ENCODE measurements at regions not wholly inside any gene's neighbourhood (a gene's known extent, or its start where the extent isn't known, plus 50 kb on each side); places are given as distances from the start of the nearest gene placed in this dataset.
"Not testable (repeated sequence)": the region's sequence is repeated elsewhere in the genome, so short reads cannot be mapped to it uniquely, and the experiment has no call there.

DNA sequence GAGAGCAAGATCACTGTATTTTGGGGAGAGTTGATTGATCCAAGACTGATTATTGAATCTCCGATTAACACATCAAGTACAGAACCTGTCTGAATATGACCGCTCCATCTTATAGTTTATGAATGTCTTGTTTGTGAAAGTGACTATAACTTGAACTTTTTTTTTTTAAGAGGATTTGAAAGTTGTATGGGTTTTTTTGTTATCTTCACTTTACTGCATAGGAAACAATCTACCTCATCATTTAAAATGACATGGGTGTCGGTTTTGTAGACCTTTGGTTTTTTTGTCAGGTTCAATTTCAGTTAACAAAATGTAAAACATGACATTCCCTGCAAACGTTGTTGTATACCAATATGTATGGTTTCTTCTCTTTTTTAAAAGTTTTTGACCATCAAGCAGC is 103.0 kb upstream of the NUDT6 start:
- intact Hi-C loops (cut with micrococcal nuclease), result no loop called here
- Histone ChIP-seq H3K9me3 (replicated peaks) (no peaks in the 10 kb centered on the region), H3K4me1 (peaks cover 10% of the 10 kb centered on the region), H3K27ac (replicated peaks) (no peak overlapping the region), H3K36me3 (peaks cover 18% of the 10 kb centered on the region), H3K4me3 (no peak overlapping the region), H3K27me3 (ENCODE audit: low read depth) (no peaks in the 10 kb centered on the region)
- DNase-seq, result no peak
- TF ChIP-seq, protein P1, sequence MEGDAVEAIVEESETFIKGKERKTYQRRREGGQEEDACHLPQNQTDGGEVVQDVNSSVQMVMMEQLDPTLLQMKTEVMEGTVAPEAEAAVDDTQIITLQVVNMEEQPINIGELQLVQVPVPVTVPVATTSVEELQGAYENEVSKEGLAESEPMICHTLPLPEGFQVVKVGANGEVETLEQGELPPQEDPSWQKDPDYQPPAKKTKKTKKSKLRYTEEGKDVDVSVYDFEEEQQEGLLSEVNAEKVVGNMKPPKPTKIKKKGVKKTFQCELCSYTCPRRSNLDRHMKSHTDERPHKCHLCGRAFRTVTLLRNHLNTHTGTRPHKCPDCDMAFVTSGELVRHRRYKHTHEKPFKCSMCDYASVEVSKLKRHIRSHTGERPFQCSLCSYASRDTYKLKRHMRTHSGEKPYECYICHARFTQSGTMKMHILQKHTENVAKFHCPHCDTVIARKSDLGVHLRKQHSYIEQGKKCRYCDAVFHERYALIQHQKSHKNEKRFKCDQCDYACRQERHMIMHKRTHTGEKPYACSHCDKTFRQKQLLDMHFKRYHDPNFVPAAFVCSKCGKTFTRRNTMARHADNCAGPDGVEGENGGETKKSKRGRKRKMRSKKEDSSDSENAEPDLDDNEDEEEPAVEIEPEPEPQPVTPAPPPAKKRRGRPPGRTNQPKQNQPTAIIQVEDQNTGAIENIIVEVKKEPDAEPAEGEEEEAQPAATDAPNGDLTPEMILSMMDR (IDR thresholded peaks at IDR 0.05; ENCODE audit: borderline replicate concordance), result no peak

DNA sequence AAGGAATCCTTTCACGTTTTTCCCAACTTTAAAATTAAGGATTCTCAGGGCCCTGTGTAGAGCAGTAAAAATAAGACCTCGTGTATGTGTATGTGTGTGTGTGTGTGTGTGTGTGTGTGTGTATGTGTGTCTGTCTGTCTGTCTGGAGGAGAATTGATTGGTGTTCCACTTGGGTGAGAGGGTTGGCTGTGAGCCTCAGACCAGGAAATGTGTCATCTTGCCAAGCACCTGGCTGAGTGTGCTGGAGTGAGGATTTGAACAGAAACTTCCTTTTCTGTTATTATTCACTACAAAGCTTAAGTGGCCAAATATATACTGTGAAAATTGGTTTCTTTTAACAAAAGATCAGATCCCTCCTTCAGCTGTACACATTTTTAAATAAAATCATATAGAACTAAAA is 103.6 kb upstream of the NUDT6 start:
- intact Hi-C loops (cut with micrococcal nuclease); H3K9me3 ChIP-seq (replicated peaks); H3K27me3 ChIP-seq (ENCODE audit: low read depth); H3K4me3 ChIP-seq; DNase-seq; H3K27ac ChIP-seq (replicated peaks): not testable (repeated sequence)
- Histone ChIP-seq H3K36me3 (peaks cover 18% of the 10 kb centered on the region), H3K4me1 (peaks cover 10% of the 10 kb centered on the region)

DNA sequence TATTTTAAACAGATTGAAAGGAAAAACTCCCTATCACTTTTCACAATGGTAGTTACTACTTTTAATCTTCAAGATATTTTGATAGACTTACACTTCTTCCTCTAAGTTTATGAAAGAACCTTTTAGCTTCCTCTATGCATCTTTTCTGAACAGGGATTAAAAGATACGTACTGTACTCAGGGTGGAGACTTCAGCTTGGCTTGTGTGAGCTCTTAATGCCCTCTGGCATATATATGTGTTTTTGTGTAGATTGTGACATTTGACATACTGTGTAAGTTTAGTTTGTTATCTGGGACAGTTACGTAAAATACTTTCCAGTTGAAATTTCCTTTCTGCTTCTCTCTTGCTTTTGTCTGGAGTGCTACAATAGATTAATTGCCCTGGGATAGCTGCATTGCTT is 109.3 kb upstream of the NUDT6 start:
- Histone ChIP-seq H3K4me1 (no peaks in the 10 kb centered on the region), H3K9me3 (replicated peaks) (no peaks in the 10 kb centered on the region), H3K27ac (replicated peaks) (no peak overlapping the region), H3K4me3 (no peak overlapping the region), H3K27me3 (ENCODE audit: low read depth) (no peaks in the 10 kb centered on the region), H3K36me3 (peaks cover 18% of the 10 kb centered on the region)
- intact Hi-C loops (cut with micrococcal nuclease), result no loop called here
- TF ChIP-seq, protein P1 (IDR thresholded peaks at IDR 0.05; ENCODE audit: borderline replicate concordance), result no peak
- DNase-seq, result no peak

DNA sequence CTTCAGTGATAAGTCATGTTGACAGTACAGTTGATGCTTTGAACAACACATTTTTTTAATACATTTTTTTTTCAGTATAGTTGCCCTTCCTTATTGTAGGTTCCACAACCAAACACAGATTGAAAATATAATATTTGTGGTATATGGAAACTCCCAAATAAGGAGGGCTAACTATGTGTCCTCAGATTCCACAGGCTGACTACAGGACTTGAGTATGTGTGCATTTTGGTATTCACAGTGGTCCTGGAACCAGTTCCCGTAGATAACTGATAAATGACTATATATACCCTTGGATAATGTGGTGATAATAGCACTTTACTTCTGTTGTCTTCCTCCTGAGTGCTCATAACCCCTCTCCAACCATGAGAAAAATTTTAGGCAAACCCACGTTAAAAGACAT is 111.6 kb upstream of the NUDT6 start:
- no peak overlapping the region for H3K4me3 ChIP-seq
- TF ChIP-seq, protein P1 (IDR thresholded peaks at IDR 0.05; ENCODE audit: borderline replicate concordance), result no peak
- H3K4me1 ChIP-seq, result no peaks in the 10 kb centered on the region
- intact Hi-C loops (cut with micrococcal nuclease), result no loop called here
- H3K36me3 ChIP-seq, result peaks cover 7% of the 10 kb centered on the region
- no peaks in the 10 kb centered on the region for H3K9me3 ChIP-seq (replicated peaks)
- no peak overlapping the region for H3K27ac ChIP-seq (replicated peaks)
- H3K27me3 ChIP-seq (ENCODE audit: low read depth), result no peaks in the 10 kb centered on the region
- DNase-seq, result no peak

DNA sequence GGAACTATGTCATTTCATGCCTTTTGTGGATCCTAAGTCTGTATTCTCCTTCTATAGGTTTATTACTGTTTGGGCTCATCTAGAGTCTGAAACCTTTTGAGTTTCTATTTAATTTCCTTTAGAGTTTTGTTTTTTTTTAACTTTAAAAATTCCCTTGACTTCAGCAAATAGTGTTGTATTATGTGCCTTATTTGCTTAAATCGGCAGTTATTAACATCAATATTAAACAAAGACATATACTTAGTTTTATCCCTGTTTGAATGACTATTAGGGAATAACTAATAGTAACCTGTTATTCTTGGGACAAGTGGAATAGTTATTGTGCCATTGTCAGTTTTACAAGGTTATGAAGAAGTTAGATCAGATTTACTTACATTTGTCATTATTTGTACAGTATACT is 112.8 kb upstream of the NUDT6 start:
- H3K4me3 ChIP-seq, result no peak overlapping the region
- intact Hi-C loops (cut with micrococcal nuclease), result no loop called here
- H3K27me3 ChIP-seq (ENCODE audit: low read depth), result no peaks in the 10 kb centered on the region
- no peaks in the 10 kb centered on the region for H3K36me3 ChIP-seq
- TF ChIP-seq, protein P1 (IDR thresholded peaks at IDR 0.05; ENCODE audit: borderline replicate concordance), result no peak
- DNase-seq, result no peak
- H3K9me3 ChIP-seq (replicated peaks), result no peaks in the 10 kb centered on the region
- H3K4me1 ChIP-seq, result no peaks in the 10 kb centered on the region
- H3K27ac ChIP-seq (replicated peaks), result no peak overlapping the region

DNA sequence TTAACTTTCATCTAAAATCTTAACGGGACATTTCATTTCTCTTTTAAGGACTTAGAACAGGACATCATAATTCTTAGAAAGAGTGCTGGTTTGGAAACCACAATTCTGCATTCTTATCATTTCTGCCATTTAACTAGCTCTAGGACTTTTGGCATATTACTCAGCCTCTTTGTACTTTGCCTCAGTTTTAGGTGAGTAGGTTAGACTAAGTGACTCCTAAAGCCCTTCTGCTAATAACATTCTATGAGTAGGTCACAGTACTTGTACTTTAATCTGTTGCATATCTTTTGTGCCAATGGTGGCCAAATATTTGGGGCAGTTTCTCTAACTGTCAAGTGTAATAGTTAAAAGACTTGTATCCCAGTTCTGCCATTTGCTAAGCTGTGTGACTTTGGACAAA is 115.4 kb upstream of the NUDT6 start:
- no peak for DNase-seq
- no peaks in the 10 kb centered on the region for H3K27me3 ChIP-seq (ENCODE audit: low read depth)
- intact Hi-C loops (cut with micrococcal nuclease), result no loop called here
- no peak overlapping the region for H3K27ac ChIP-seq (replicated peaks)
- TF ChIP-seq, protein P1 (IDR thresholded peaks at IDR 0.05; ENCODE audit: borderline replicate concordance), result no peak
- H3K4me3 ChIP-seq, result no peak overlapping the region
- no peaks in the 10 kb centered on the region for H3K4me1 ChIP-seq
- peaks cover 11% of the 10 kb centered on the region for H3K9me3 ChIP-seq (replicated peaks)
- H3K36me3 ChIP-seq, result peaks cover 7% of the 10 kb centered on the region

All from left ventricle myocardium inferior (tissue), 1 donor.